OCI-LY3 (cell line): ENCODE measurements at regions not wholly inside any gene's neighbourhood (a gene's known extent, or its start where the extent isn't known, plus 50 kb on each side); places are given as distances from the start of the nearest gene placed in this dataset.

Source experiments
- CTCF ChIP-seq: fragments of 200-600, 300-600 bp; sonication (generic); IDR thresholded peaks from 2 replicates; pipeline ENCODE4 v1.5.1; 2014; ENCODE audit warnings: antibody characterized with exemption, low read length, low read depth
- EZH2phosphoT487 ChIP-seq: fragments of 200-600 bp; shearing (Covaris generic); IDR thresholded peaks from 2 replicates; pipeline ENCODE4 v1.6.1; 2018; ENCODE audit warnings: antibody characterized with exemption, mixed run types, low read depth

GRCh38 chr18:10139783-10140410 is 226.1 kb downstream of the VAPA start:
- no peak for TF ChIP-seq CTCF
- TF ChIP-seq EZH2phosphoT487, result no peak
